Brain microvascular endothelial cell (primary cell): ENCODE measurements at regions not wholly inside any gene's neighbourhood (a gene's known extent, or its start where the extent isn't known, plus 50 kb on each side); places are given as distances from the start of the nearest gene placed in this dataset.

Experiments used
- DNase-seq: peaks from one replicate; pipeline ENCODE4 v3.0.0-alpha.2; 2020
- H3K27ac ChIP-seq: fragments of 250-450 bp; sonication (Bioruptor Pico); 2 replicates; pipeline ENCODE4 v1.5.1; 2020; ENCODE audit warnings: mild to moderate bottlenecking, moderate library complexity
- H3K27me3 ChIP-seq: fragments of 250-450 bp; sonication (Bioruptor Pico); replicated peaks from 2 replicates; pipeline ENCODE4 v1.5.1; 2020; ENCODE audit warnings: mild to moderate bottlenecking
- H3K36me3 ChIP-seq: fragments of 250-450 bp; sonication (Bioruptor Pico); replicated peaks from 2 replicates; pipeline ENCODE4 v1.5.1; 2020; ENCODE audit warnings: mild to moderate bottlenecking
- H3K4me3 ChIP-seq: 2 replicates; pipeline ENCODE4 v1.5.1; 2011; ENCODE audit warnings: low read depth, mild to moderate bottlenecking, control low read depth, low read length, moderate library complexity
- CTCF ChIP-seq: IDR thresholded peaks from 2 replicates; pipeline ENCODE4 v1.5.1; 2011; ENCODE audit warnings: low read depth, mild to moderate bottlenecking, moderate library complexity, low read length, control low read depth, inconsistent platforms; ENCODE audit errors: missing control alignments
- in situ Hi-C: cut with HindIII; loops from 2 replicates; pipeline ENCODE4 v1.10.0; 2017; ENCODE audit warnings: low sequenced_read_pairs, low pct_ligation_motif_present

- DNase-seq, result no peak
- in situ Hi-C loops, result no loop called here
- no peak overlapping the region for H3K4me3 ChIP-seq
Observed at GRCh38 chr9:107862323-107862722, 372.8 kb upstream of the KLF4 start.

GRCh38 chr9:107861075-107861474 is 371.5 kb upstream of the KLF4 start:
- Histone ChIP-seq H3K27ac (no peak overlapping the region), H3K36me3 (no peaks in the 10 kb centered on the region), H3K27me3 (no peaks in the 10 kb centered on the region), H3K4me3 (no peak overlapping the region)
- TF ChIP-seq CTCF, result no peak
- DNase-seq, result no peak
- in situ Hi-C loops, result no loop called here

More at GRCh38 chr9:107862323-107862722, 372.8 kb upstream of the KLF4 start:
- H3K27ac ChIP-seq, result no peak overlapping the region
- H3K36me3 ChIP-seq, result no peaks in the 10 kb centered on the region
- TF ChIP-seq CTCF, result no peak
- H3K27me3 ChIP-seq, result no peaks in the 10 kb centered on the region

GRCh38 chr9:107858260-107858659 is 368.7 kb upstream of the KLF4 start:
- no peak for DNase-seq
- H3K36me3 ChIP-seq, result no peaks in the 10 kb centered on the region
- in situ Hi-C loops, result no loop called here
- TF ChIP-seq CTCF, result no peak
- no peaks in the 10 kb centered on the region for H3K27me3 ChIP-seq
- no peak overlapping the region for H3K4me3 ChIP-seq
- H3K27ac ChIP-seq, result no peak overlapping the region

GRCh38 chr9:107856633-107857032 is 367.1 kb upstream of the KLF4 start:
- H3K27ac ChIP-seq, result no peak overlapping the region
- in situ Hi-C loops, result no loop called here
- TF ChIP-seq CTCF, result no peak
- no peaks in the 10 kb centered on the region for H3K27me3 ChIP-seq
- no peak for DNase-seq
- no peak overlapping the region for H3K4me3 ChIP-seq
- H3K36me3 ChIP-seq, result no peaks in the 10 kb centered on the region

- no peaks in the 10 kb centered on the region for H3K27me3 ChIP-seq
- in situ Hi-C loops, result no loop called here
- DNase-seq, result no peak
- no peak for TF ChIP-seq CTCF
- H3K27ac ChIP-seq, result no peak overlapping the region
- H3K4me3 ChIP-seq, result no peak overlapping the region
- no peaks in the 10 kb centered on the region for H3K36me3 ChIP-seq
Observed at GRCh38 chr9:107855164-107855563, 365.6 kb upstream of the KLF4 start.

GRCh38 chr9:107853461-107853860 is 363.9 kb upstream of the KLF4 start:
- Histone ChIP-seq H3K27me3 (no peaks in the 10 kb centered on the region), H3K4me3 (no peak overlapping the region), H3K36me3 (no peaks in the 10 kb centered on the region), H3K27ac (no peak overlapping the region)
- in situ Hi-C loops, result no loop called here
- no peak for DNase-seq
- TF ChIP-seq CTCF, result no peak
